ENCODE measurements at regions not wholly inside any gene's neighbourhood (a gene's known extent, or its start where the extent isn't known, plus 50 kb on each side); places are given as distances from the start of the nearest gene placed in this dataset.
"Not testable (repeated sequence)": the region's sequence is repeated elsewhere in the genome, so short reads cannot be mapped to it uniquely, and the experiment has no call there.

DNA sequence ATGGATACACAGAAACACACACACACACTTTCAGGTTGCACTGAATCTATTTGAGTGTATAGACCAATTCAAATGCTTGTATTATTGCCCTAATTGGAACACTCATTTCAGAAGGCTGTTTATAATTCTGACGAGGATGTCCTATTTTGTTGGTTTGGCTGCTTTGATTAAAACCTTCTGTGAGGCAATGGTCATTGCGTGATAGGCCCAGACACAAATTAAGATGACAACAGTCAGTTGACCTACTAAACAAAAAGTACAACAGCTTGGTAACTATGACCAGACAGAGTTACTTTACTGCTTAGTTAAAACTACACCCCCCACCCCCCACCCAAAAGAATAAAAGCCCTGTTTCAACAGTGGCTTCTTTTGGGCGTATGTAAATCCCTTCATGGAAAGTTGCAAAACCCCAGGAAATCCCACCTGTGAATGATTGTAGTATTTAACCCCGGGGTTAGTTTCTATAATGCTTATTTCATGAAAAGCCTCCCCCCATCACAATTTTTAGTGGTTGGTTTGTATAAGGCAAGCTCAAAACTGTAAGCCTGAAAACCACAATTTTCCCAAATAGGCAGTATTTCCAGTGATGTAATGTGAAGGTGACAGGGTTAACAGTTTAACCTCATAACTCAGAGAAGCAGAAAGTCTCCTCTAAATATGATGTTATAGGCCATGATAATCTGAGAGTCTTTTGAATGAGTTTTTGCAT, 340.8 kb downstream of the FGF10 start:
- no peak for DNase-seq

DNA sequence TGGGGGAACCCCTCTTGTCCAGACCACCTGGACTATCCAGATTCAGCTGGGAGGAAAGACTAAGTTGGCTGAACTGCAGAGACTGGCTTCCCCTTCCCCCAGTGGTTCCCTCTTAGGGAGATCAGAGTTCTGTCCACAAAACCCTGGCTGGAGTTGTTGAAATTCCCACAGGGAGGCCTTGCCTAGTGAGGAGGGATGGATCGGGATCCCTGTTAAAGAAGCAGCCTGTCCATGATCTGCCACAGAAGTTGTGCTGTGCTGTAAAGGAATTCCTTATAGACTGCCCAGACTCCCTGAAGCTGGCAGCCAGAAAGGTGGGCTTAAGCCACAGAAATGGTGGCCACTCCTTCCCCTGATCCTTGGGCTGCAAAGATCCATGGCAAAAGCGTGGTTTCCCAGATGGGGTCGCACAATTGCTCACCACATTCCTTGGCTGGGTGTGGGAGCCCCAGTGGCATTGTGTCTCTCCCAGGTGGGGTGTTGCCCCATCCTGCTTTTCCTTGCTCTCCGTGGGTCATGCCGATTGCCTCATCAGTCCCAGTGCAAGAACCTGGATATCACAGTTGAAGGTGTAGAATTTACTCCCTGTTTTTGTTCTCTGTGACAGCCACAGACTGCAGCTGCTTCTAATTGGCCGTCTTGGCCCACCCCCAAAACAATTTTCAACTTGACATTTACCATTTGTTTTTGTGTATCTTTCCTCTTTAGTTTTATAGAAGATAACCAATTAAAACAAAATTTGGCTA, 342.4 kb downstream of the FGF10 start:
- no peak for DNase-seq

DNA sequence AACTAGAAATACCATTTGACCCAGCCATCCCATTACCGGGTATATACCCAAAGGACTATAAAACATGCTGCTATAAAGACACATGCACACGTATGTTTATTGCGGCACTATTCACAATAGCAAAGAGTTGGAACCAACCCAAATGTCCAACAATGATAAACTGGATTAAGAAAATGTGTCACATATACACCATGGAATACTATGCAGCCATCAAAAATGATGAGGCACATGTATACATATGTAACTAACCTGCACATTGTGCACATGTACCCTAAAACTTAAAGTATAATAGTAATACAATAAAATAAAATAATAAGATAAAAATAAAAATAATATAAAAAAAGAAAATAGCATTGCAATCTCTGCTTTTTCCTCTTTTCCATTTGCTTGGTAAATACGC, 344.7 kb downstream of the FGF10 start:
- DNase-seq = not testable (repeated sequence)

DNA sequence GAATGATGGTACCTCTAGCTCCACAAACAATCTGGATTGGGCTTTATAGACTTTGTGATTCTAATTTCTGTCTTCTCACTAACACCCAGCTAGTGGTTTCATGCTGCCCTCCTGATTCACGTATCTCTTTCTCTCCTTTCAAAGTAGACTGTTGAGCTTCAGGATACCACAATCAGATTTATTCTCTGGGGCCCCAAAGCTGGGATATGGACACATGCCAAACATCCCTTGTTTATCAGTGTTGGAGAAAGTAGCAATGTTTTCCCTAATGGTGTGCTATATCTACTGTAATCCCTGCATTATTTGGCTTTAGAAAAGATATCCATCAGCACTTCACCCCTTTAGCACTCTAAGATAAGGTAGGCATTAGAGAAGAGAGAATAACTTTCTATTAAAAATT, 361.0 kb downstream of the FGF10 start:
- DNase-seq = peak; percentile 1

DNA sequence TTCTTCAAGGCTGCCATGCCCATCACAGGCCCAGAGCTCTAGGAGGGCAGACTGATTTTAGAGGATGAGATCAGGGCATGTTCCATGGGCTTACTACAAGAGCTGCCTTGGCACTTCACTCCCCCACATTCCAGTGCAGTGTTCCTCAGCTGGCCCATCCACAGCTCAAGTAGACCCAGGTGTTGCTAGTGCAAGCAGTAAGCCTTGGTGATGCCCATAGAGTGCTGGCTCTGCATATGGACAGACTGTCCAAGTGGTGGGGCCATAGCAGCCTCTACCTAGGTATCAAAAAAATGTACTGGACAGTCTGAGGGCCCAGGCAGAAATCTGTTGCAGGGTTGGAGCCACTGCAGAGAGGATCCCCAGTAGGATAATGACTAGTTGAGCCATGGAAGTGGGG, 366.6 kb downstream of the FGF10 start:
- DNase-seq = no peak

DNA sequence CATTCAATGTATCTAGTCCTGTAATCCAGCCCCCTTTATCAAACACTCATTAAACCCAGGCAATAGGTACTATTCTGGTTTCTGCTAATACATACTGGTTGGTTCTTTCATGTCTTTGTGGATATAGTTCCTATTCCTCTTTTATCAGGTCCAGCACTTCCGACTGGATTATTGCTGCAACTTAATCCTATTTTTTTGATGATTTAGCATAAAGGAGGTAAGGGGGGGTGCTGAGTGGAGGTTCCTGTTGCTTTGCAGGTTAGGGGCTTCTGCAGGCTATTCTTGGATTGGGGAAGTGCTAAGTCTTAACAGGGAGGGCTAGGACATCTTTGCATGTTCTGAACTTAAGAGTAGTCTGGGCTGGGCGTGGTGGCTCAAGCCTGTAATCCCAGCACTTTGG, 377.7 kb downstream of the FGF10 start:
- DNase-seq = no peak

DNA sequence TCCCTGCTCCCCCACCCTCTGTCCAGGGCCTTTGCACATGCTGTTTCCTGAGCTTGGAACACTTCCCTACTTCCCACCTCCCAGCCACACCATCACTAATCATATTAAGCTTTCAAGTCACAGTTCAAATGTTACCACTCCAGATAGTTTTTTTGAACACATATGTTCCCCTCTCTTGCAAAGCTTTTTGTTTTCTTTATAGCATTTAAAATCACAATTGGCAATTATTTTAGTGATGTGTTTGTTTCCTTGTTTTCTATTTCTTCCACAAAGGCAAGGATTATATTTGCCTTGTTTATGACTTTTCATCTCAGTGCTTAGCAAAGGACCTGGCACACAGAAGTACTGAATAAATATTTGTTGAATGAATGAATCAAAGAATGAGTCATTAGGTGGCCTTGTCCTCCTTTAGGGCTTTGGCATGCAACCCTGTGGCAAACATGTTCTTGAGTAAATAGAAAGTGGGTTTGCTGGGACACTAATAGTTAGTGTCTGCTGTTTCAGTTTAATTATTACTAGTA, 386.8 kb downstream of the FGF10 start:
- peak; percentile 77 for DNase-seq

DNA sequence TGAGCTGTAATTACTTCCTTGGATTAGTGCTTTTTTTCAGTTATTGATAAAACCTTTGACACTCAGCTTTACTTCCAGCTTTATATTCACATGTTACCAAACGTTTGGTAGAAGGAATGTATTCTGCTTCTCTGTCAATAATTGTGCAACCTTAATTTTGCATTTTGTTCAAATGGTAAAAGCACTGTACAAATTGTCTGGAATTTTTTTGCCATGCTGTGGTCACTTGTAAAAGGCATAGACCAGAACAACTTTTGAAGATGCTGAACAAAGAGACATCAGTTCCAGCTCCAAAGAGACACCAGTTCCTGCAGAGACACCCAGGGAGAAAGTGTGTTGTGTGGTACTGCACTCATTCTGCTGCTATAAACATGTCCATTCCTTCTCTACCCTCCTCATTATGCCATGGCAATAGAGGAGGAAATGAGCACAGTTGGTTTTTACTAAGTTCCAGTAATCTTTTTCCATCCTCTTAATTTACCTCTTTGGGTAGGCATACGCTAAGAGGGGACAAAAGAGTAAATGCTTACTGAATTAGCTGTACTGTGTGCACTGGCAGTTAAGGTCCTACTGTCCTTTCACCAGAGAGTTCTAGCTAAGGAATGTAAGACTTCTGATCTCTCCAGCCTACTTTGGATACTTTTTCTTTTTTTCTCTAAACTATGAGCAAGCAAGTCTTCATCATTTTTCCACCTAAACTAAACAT, 387.4 kb downstream of the FGF10 start:
- no peak for DNase-seq

DNA sequence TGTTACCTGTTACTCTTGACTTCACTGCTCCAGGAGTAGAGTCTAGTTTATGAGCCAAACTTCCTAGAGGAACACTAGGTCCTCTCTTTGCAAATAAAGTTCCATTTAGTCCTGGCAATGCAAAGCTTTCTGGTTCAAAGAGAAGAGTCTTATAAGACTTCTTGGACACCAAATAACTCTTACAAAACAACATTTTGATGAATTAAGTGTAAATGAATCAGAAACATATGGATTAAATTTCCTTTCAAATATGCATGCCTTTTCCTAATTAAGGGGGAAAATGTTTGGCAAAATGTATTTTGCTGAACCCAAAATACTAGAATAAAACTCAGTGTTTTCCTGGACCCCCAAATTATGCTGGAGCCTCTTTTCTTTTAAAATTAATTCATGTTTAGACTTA, 388.0 kb downstream of the FGF10 start:
- DNase-seq = no peak

DNA sequence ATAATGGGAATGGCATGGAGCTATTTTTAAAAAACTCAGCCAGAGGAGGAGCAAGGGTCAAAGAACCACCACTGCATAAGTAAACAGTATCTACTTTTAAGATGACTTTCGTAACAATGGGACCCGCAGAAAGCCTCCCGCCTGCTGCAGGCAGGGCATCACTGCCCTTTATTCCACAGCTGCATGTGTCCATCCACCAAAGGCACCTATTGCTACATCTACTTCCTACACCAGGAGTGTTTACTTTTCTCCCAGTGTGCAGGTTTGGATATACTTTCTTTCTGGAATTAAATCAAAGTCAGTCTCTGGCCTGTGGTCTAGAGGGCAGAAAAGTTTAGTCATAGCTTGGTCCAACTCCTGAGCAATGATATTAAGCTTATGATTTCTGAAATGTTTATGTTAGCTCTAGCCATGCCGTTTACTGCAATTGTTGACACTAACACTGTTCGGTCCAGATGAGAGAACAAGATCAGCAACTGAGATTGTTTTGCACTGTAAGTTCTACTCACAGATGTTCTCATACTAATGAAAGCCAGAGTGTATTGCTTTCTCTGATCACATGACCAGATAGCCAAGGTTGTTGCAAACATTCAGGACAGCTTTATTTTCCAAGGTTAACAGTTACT, 391.5 kb downstream of the FGF10 start:
- DNase-seq = no peak

DNA sequence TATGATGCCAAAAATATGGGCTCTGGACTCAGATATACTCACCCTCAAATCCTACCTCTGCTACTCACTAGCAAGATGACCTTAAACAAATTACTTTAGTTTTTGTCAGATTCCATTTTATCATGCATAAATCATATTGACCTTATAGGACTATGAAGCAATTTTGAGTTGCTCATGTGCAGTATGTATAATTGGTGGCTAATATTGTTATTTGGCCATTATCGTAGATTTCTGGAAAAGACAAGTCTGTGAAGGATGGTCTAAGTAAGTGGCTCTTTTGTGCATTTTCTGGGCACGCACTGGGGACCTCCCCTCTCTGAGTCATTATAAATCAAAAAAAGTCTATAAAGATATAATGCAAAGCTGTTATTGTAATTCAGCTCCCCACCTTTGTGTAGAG, 393.0 kb downstream of the FGF10 start:
- DNase-seq = no peak

DNA sequence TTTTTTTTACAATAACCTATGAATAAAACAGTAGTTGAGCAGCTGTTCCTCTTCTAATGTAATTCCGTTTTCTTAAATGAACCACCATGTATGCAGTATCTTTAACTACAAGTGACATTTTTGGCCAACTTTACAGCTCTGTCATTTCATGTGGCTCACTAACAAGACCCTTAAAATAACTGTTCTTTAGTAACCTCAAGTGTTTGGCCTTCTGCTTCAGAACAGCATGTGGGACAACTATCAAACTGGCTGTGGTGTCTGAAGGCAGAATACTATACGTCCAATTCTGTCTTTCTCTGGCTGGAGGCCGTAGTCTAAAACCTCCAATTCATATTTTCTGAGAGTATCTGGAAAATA, 391.4 kb downstream of the NNT start:
- DNase-seq = no peak

DNA sequence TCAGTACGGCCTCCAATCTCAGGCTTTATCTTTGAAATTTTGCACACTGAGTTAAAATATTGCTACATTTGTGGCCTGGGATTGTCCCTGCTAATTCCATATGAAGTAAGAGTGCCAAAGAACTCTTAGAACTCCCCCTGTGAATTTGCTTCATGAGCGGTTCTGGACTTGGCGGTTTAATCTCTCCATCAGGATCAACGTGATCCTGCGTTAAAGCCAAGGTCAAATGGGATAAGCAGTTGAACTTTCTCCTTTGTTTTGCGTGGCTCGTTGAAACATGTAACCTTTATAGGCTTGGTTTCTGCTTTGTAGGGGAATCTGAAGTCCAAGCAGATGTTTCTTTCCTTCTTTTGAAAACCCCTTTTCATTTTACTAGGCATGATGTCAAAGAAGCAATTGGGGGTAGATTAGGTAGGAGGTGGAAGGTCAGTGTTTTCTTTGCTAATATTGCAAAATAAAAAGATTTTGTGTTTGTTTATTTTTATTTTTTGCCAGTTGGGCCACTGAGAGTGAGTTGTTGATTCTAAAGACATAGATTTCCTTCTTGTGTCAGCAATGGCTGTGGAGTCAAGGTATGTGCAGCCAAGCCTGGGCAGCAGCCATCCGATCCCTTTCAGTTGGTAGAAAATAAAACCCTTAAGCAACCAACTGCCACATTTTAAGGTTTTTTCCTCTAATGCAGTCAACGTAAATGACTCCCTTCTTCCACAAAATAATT, 390.8 kb downstream of the NNT start:
- no peak for DNase-seq

DNA sequence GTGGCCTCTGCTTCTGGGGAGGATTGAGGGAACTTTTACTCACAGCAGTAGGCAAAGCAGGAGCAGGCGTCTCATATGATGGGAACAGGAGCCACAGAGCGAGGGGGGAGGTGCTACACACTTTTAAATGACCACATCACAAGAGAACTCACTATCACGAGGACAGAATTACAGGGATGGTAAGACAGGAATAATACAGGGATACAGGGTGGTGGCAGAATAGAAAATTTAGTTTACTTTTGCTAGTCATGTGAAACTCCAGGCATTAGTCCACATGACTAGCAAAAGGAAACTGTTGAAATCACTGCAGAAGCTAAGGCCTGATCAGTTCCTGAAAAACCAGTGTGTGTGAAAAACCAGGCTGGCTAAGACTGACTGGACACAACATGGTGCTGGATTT, 382.4 kb downstream of the NNT start:
- no peak for DNase-seq

DNA sequence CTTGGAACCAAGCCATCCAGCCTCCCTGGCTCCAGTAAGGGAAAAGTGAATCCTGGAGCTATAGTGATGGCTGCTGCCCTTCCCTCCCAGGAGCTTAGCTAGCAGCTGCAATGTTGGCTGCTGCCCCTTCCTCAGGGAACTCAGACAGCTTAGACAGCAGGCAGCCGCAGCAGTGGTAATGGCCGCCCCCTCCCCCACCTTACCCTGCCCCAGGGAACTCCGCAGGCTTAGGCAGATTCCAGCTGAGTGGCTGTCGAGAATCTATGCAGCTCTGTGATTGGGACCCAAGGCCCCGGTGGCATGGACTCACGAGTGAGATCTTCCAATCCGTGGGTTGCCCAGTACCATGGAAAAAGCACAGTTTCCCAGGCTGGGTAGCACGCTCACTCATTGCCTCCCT, 378.6 kb downstream of the NNT start:
- DNase-seq = no peak

DNA sequence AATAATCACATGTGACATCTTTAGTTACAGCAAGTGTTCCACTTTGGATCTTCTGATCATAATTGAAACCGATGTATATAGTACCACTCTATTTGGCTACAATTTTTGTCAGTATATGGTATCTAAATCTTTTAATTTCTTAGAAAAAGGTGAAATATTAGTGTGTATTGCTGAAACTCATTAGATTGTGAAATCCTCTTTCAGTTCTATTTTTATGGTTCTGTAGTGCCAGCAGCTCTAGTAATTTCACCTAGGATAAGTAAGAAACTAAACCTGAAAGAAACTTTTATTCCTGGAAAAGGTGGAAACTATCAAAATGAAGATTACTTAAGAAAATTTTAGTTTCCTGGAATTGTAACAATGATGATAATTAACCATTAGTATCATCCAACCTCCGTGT, 370.9 kb downstream of the NNT start:
- no peak for DNase-seq

DNA sequence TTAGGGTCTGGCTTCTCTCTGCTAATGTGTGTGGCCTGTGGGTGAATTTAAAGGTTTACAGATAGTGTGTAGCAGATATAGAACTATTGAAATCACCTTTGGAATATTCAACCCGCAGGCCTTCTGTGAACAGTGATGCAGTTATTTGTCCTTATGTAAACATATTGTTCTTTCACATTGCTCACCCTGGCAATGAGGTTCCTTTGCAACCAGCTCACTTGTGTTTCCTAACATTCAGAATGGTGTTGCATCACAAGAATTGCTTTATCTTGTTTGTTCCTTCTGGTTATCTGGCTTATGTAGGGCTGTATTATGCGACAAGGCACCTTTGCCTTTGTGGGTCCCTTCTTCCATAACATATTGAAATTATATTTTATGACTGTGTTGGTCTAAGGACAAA, 370.3 kb downstream of the NNT start:
- DNase-seq = no peak

DNA sequence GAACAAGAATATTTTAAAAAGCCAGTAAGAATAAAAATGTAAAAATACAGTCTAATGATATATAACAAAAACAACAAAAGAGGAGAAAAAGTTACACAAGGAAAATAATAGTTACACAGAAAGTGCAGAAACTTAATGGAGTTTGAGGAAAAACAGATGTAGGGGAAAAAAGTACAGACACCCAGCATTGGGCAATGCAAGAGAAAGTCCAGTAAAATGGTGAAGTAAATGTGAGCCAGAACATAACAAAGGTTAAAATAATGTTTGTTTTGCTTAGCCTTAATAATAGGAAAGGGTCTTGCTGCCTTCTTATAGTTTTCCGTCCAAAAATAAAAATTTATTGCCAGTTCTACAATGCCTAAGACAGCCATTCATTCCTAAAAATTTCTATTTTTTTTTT, 364.2 kb downstream of the NNT start:
- no peak for DNase-seq

DNA sequence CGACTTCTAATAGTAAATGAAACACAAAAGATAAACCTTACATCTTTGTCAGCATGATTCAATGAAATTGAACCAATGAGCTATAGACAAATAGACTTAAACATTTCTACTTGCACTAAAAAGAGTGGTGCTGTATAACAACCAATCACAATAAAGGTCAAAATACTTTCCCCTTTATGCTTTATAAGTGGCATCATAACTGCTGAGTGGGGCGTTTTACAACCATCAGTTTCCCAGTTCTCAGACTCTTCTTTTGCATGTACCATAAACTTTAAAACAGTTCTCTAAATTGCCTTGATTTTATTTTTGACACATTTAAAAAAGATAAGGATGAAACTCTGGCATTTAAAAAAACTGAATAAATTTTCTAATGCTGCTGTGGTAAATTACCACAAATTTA, 356.2 kb downstream of the NNT start:
- DNase-seq = no peak

DNA sequence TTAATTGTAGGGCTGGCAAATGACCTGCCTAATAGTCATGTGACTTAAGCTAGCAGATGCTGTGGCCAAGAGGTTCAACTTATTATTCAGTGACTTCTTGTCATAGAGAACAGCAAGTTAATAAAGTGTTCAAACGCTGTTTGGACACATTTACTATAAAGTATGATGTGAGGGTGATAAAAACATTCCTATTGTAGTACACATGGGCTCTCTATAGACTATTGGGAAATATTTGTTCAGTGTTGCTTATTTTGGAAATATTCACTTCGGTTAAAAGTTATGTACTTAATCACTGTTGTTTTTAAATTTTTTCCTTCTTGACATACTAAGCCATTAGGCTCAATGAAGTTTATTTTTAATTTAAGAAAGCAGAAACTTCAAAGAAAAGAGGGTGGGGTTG, 345.0 kb downstream of the NNT start:
- no peak for DNase-seq

DNA sequence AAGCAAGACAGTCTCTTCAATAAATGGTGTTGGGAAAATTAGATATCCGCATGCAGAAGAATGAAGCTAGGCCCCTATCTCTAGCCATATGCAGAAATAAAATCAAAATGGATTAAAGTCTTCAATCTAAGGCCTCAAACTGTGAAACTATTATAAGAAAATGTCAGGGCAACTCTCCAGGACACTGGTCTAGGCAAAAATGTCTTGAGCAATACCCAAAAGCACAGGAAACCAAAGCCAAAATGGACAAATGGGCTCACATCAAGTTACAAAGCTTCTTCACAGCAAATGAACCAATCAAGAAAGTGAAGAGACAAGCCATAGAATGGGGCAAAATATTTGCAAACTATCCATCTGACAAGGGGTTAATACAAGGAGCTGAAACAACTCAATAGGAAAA, 338.8 kb downstream of the NNT start:
- DNase-seq = no peak

DNA sequence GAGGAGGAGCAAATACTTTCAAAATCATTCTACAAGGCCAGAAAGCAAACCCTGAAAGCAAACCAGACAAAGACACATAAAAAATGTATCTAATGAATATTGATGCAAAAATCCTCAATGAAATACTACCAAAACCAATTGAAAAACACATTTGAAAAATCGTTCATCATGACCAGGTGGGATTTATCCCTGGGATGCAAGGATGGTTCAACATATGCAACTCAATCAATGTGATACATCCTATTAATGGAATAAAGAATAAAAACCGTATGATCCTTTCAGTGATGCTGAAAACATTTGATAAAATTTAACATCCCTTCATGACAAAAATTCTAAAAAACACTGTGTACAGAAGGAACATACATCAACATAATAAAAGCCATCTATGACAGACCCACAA, 337.6 kb downstream of the NNT start:
- no peak for DNase-seq

DNA sequence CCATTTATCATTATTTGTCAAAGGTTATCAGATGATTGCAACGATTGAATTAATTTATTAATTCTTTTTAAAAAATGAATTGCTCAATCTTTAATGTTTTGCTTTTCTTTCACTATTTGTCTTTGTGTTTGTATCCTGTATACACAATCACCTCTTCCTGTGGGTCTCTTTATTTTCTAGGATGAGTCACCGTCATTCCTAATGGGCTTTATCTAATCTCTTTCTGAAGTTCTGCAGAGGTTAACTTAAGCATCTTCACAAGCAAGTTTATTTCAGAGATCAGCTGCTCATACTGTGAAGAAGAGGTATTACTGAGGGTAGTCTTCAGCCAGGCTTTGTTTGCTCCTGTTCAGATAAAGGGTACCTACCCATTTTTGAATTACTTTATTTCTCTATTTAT, 323.9 kb downstream of the NNT start:
- DNase-seq = no peak
